Caco-2 (cell line): ENCODE measurements at regions not wholly inside any gene's neighbourhood (a gene's known extent, or its start where the extent isn't known, plus 50 kb on each side); places are given as distances from the start of the nearest gene placed in this dataset.

Source experiments
- BruUV-seq: library from RNA; stranded (reverse); fragments of 400-500 nt; replicated peaks from 2 replicates; lab custom pipeline; 2021; lab: Mats Ljungman, UMichigan
- CTCF ChIA-PET: fragments of 300-600 bp; sonication (Branson Sonifier 250); formaldehyde crosslinking; loops from one replicate; lab custom pipeline; 2022; ENCODE audit warnings: antibody characterized with exemption; lab: Charles Lee
- POLR2A ChIA-PET: fragments of 300-600 bp; sonication (Branson Sonifier 250); formaldehyde crosslinking; loops from one replicate; lab custom pipeline; 2022; ENCODE audit warnings: antibody characterized with exemption; lab: Charles Lee
- DNase-seq, 2 experiments: peaks; one replicate each; pipeline versions ENCODE4 v3.0.0 to v3.0.0-alpha.2; 2020 to 2022
- H3K27me3 ChIP-seq: replicated peaks from 2 replicates; pipeline ENCODE4 v1.6.0; 2011; ENCODE audit warnings: low read length; ENCODE audit not compliant: control insufficient read depth, insufficient read depth
- H3K36me3 ChIP-seq: 2 replicates; pipeline ENCODE4 v1.5.1; 2011; ENCODE audit warnings: low read length; ENCODE audit not compliant: control insufficient read depth, insufficient read depth
- H3K4me1 ChIP-seq: fragments of 250-450 bp; sonication (Bioruptor Pico); 2 replicates; pipeline ENCODE4 v1.5.1; 2020; ENCODE audit warnings: mild to moderate bottlenecking
- H3K4me3 ChIP-seq: 2 replicates; pipeline ENCODE4 v1.5.1; 2011; ENCODE audit warnings: low read depth, mild to moderate bottlenecking, control low read depth, low read length
- H3K9me3 ChIP-seq: fragments of 250-450 bp; sonication (Bioruptor Pico); 2 replicates; pipeline ENCODE4 v1.5.1; 2020; ENCODE audit warnings: mild to moderate bottlenecking, moderate library complexity
- H3K27ac Mint-ChIP-seq: one replicate; pipeline ENCODE4 v1.8.0; 2022; ENCODE audit warnings: mixed read lengths; ENCODE audit not compliant: unreplicated experiment
- H3K27me3 Mint-ChIP-seq: one replicate; pipeline ENCODE4 v1.8.0; 2022; ENCODE audit warnings: mixed read lengths; ENCODE audit not compliant: insufficient read depth, unreplicated experiment
- H3K36me3 Mint-ChIP-seq: one replicate; pipeline ENCODE4 v1.8.0; 2022; ENCODE audit warnings: mild to moderate bottlenecking, mixed read lengths; ENCODE audit not compliant: insufficient read depth, unreplicated experiment
- H3K4me1 Mint-ChIP-seq: one replicate; pipeline ENCODE4 v1.8.0; 2022; ENCODE audit warnings: low read depth, mixed read lengths; ENCODE audit not compliant: unreplicated experiment
- H3K4me3 Mint-ChIP-seq: one replicate; pipeline ENCODE4 v1.8.0; 2022; ENCODE audit warnings: mild to moderate bottlenecking, moderate library complexity, mixed read lengths; ENCODE audit not compliant: unreplicated experiment
- H3K9me3 Mint-ChIP-seq: one replicate; pipeline ENCODE4 v1.8.0; 2022; ENCODE audit warnings: mixed read lengths; ENCODE audit not compliant: unreplicated experiment
- CTCF ChIP-seq, 2 experiments: fragments of 200-600 bp in 1 of 2; IDR thresholded peaks; 1 replicate in 1 of 2; 2 replicates in 1 of 2; pipeline versions ENCODE4 v1.5.1 to v1.8.0; 2011 to 2022; ENCODE audit warnings: antibody characterized with exemption in 1 of 2, control low read depth in 1 of 2, inconsistent platforms in 1 of 2, low read depth in 1 of 2, low read length in 1 of 2, mild to moderate bottlenecking in 1 of 2, moderate library complexity in 1 of 2; ENCODE audit not compliant: insufficient read depth in 1 of 2, severe bottlenecking in 1 of 2, unreplicated experiment in 1 of 2
- intact Hi-C: fragments of 100-400 bp; cut with micrococcal nuclease; formaldehyde crosslinking; loops from one replicate; pipeline ENCODE4 v1.10.0; 2022; ENCODE audit not compliant: unreplicated experiment

DNA sequence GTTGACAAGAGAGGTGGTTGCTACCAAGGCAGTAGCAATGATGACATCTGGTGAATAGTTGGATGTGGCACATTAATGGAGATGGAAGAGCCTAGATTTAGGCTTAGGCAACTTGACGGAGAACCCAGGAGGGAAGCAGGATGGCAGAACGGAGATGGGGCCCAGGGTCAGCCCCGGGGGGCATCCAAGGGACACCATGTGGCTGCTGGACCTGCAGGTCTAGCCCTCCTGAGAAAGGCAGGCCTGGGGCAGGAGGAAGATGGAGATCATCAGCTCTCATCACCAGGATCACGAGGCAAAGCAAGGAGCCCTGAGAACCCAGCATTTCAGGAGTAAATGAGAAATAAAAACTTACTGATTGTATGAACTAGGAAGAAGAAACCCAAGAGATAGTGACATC is 216.2 kb downstream of the AUH start:
- no peaks in the 10 kb centered on the region for H3K9me3 Mint-ChIP-seq
- POLR2A ChIA-PET: no interaction called here

DNA sequence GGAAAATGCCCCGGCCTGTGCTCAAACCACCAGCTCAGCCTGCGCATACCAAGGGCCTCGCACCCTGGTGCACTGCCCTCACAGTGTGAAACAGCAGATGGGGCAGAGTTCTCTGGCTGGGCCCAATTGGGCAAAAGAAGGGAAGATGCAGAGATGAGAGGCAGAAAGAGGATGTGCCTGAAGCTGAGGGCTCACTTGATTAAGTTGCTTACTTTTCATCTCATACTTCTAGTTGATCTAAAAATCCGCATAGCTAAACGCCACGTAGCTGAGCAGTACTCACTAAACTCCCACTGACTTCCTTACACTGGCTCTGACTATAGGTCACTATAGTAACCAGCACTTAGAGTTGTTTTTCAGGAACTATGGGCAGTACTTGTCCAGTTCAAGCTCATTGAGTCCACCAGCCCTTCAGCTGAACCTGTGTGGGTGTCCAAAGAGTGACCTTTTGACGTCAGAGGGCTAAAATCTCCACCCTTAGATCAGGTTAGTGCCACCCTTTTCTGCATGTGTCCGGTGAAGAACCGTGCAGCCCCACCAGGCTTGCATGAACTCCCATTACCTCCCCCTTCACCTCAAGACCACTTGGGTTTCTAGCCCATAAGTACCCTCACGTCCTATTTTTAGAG is 215.2 kb downstream of the AUH start:
- no peaks in the 10 kb centered on the region for H3K4me1 Mint-ChIP-seq
- no peaks in the 10 kb centered on the region for H3K36me3 ChIP-seq
- no peak for DNase-seq
- no peaks in the 10 kb centered on the region for H3K4me1 ChIP-seq
- no peaks in the 10 kb centered on the region for H3K9me3 Mint-ChIP-seq
- ChIA-PET CTCF (no interaction called here), POLR2A (no interaction called here)
- no peak overlapping the region for H3K4me3 Mint-ChIP-seq
- no peak overlapping the region for H3K4me3 ChIP-seq
- intact Hi-C loops: no loop called here
- no peaks in the 10 kb centered on the region for H3K27me3 Mint-ChIP-seq
- H3K9me3 ChIP-seq: no peaks in the 10 kb centered on the region
- H3K36me3 Mint-ChIP-seq: no peaks in the 10 kb centered on the region
- BruUV-seq: no TSS peak
- H3K27ac Mint-ChIP-seq: no peak overlapping the region
- H3K27me3 ChIP-seq: no peaks in the 10 kb centered on the region
- no peak for TF ChIP-seq CTCF (IDR thresholded peaks at IDR 0.05; ENCODE audit: insufficient read depth in 1 of 2, low read depth in 1 of 2, low read length in 1 of 2, severe bottlenecking in 1 of 2, unreplicated experiment in 1 of 2)

More for the DNA sequence above, 216.2 kb downstream of the AUH start:
- CTCF ChIA-PET: no interaction called here
- no peaks in the 10 kb centered on the region for H3K27me3 Mint-ChIP-seq
- no peak for DNase-seq
- no peaks in the 10 kb centered on the region for H3K4me1 Mint-ChIP-seq
- Histone ChIP-seq H3K9me3 (no peaks in the 10 kb centered on the region), H3K4me3 (no peak overlapping the region), H3K27me3 (no peaks in the 10 kb centered on the region), H3K4me1 (no peaks in the 10 kb centered on the region), H3K36me3 (no peaks in the 10 kb centered on the region)
- no peak overlapping the region for H3K27ac Mint-ChIP-seq
- no peak overlapping the region for H3K4me3 Mint-ChIP-seq
- TF ChIP-seq CTCF (IDR thresholded peaks at IDR 0.05; ENCODE audit: insufficient read depth in 1 of 2, low read depth in 1 of 2, low read length in 1 of 2, severe bottlenecking in 1 of 2, unreplicated experiment in 1 of 2): no peak
- no peaks in the 10 kb centered on the region for H3K36me3 Mint-ChIP-seq
- intact Hi-C loops: no loop called here
- no TSS peak for BruUV-seq

DNA sequence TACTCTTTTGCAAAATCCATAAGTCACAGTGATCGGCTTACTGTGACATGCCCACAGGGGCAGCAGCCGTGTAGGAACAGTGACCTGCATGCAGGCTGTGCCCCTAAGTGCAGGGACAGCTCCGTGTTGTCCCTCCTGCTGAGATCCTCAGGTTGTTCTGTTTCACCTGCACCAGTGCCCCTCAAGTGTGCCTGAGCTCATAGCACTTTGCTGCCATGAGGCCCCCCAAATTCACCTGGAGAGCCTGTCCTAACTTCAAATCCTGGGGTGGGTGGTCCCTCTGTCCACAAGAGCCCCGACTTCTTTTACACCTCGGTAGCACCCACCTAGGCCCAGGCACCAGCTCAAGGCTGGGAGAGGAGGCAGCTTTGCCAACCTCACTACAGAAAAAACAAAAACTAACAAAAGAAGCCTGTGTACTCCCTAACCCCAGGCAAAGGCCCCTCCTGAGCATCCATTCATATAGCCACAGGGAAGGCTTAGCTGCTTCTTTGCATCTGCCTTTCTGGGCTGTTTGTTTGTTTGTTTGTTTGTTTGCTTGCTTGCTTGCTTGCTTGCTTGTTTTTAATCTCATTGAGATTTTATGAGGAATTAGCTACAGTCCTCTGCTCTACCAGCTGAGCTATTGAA is 214.5 kb downstream of the AUH start:
- ChIA-PET CTCF (no interaction called here), POLR2A (no interaction called here)
- no peaks in the 10 kb centered on the region for H3K27me3 Mint-ChIP-seq
- no TSS peak for BruUV-seq
- H3K36me3 Mint-ChIP-seq: no peaks in the 10 kb centered on the region
- no peaks in the 10 kb centered on the region for H3K9me3 ChIP-seq
- H3K4me1 Mint-ChIP-seq: no peaks in the 10 kb centered on the region
- H3K36me3 ChIP-seq: no peaks in the 10 kb centered on the region
- intact Hi-C loops: no loop called here
- H3K4me3 ChIP-seq: no peak overlapping the region
- TF ChIP-seq CTCF (IDR thresholded peaks at IDR 0.05; ENCODE audit: insufficient read depth in 1 of 2, low read depth in 1 of 2, low read length in 1 of 2, severe bottlenecking in 1 of 2, unreplicated experiment in 1 of 2): no peak
- no peaks in the 10 kb centered on the region for H3K27me3 ChIP-seq
- no peak overlapping the region for H3K27ac Mint-ChIP-seq
- H3K4me1 ChIP-seq: no peaks in the 10 kb centered on the region
- no peak overlapping the region for H3K4me3 Mint-ChIP-seq
- no peaks in the 10 kb centered on the region for H3K9me3 Mint-ChIP-seq
- DNase-seq: no peak
